ENCODE measurements at regions not wholly inside any gene's neighbourhood (a gene's known extent, or its start where the extent isn't known, plus 50 kb on each side); places are given as distances from the start of the nearest gene placed in this dataset.

- DNase-seq = no peak
Measured at GRCh38 chr7:113452245-113452644, 333.9 kb upstream of the SMIM30 start.

- DNase-seq = no peak
Measured at GRCh38 chr7:113446791-113447190, 328.4 kb upstream of the SMIM30 start.

- no peak for DNase-seq
Measured at GRCh38 chr7:113446391-113446790, 328.0 kb upstream of the SMIM30 start.

GRCh38 chr7:113444261-113444660 lies 325.9 kb upstream of the SMIM30 start:
- DNase-seq = no peak

- no peak for DNase-seq
Measured at GRCh38 chr7:113440173-113440572, 321.8 kb upstream of the SMIM30 start.

- no peak for DNase-seq
Measured at GRCh38 chr7:113431406-113431805, 313.1 kb upstream of the SMIM30 start.

- DNase-seq = no peak
Measured at GRCh38 chr7:113424185-113424817, 305.9 kb upstream of the SMIM30 start.

GRCh38 chr7:113421696-113422330 lies 303.5 kb upstream of the SMIM30 start:
- peak; percentile 75 for DNase-seq

- no peak for DNase-seq
Measured at GRCh38 chr7:113414401-113415035, 296.2 kb upstream of the SMIM30 start.

GRCh38 chr7:113412410-113412809 lies 294.1 kb upstream of the SMIM30 start:
- no peak for DNase-seq

- DNase-seq = no peak
Measured at GRCh38 chr7:113410796-113411195, 292.4 kb upstream of the SMIM30 start.

- DNase-seq = no peak
Measured at GRCh38 chr7:113408999-113409398, 290.6 kb upstream of the SMIM30 start.

- DNase-seq = no peak
Measured at GRCh38 chr7:113405296-113406056, 287.1 kb upstream of the SMIM30 start.

GRCh38 chr7:113404245-113404644 lies 285.9 kb upstream of the SMIM30 start:
- DNase-seq = no peak

- DNase-seq = no peak
Measured at GRCh38 chr7:113402482-113402881, 284.1 kb upstream of the SMIM30 start.

- no peak for DNase-seq
Measured at GRCh38 chr7:113402005-113402404, 283.7 kb upstream of the SMIM30 start.

- no peak for DNase-seq
Measured at GRCh38 chr7:113394856-113395255, 276.5 kb upstream of the SMIM30 start.

GRCh38 chr7:113392841-113393540 lies 274.6 kb upstream of the SMIM30 start:
- no peak for DNase-seq

- DNase-seq = no peak
Measured at GRCh38 chr7:113392421-113392820, 274.1 kb upstream of the SMIM30 start.

GRCh38 chr7:113389112-113389646 lies 270.8 kb upstream of the SMIM30 start:
- no peak for DNase-seq

GRCh38 chr7:113383638-113384037 lies 265.3 kb upstream of the SMIM30 start:
- DNase-seq = no peak

GRCh38 chr7:113379746-113380145 lies 261.4 kb upstream of the SMIM30 start:
- DNase-seq = no peak

GRCh38 chr7:113374955-113375354 lies 256.6 kb upstream of the SMIM30 start:
- no peak for DNase-seq

Data from CD4-positive, alpha-beta T cell treated with Interleukin-12 subunit alpha and Interleukin-12 subunit beta, for 1 hour (primary cell).